Osteocyte (in vitro differentiated cells): ENCODE measurements at regions not wholly inside any gene's neighbourhood (a gene's known extent, or its start where the extent isn't known, plus 50 kb on each side); places are given as distances from the start of the nearest gene placed in this dataset.

Experiments used
- DNase-seq: peaks from one replicate; pipeline ENCODE4 v3.0.0; 2021; ENCODE audit warnings: mixed read lengths; ENCODE audit not compliant: unreplicated experiment; ENCODE audit errors: extremely low spot score
- H3K27ac Mint-ChIP-seq: one replicate; pipeline ENCODE4 v1.8.0; 2021; ENCODE audit warnings: mild to moderate bottlenecking, mixed read lengths; ENCODE audit not compliant: unreplicated experiment
- H3K27me3 Mint-ChIP-seq: one replicate; pipeline ENCODE4 v1.8.0; 2021; ENCODE audit warnings: mixed read lengths; ENCODE audit not compliant: unreplicated experiment
- H3K36me3 Mint-ChIP-seq: one replicate; pipeline ENCODE4 v1.8.0; 2021; ENCODE audit warnings: mixed read lengths; ENCODE audit not compliant: unreplicated experiment
- H3K4me1 Mint-ChIP-seq: one replicate; pipeline ENCODE4 v1.8.0; 2021; ENCODE audit warnings: mixed read lengths; ENCODE audit not compliant: unreplicated experiment
- H3K4me3 Mint-ChIP-seq: one replicate; pipeline ENCODE4 v1.8.0; 2021; ENCODE audit warnings: mild to moderate bottlenecking, moderate library complexity, mixed read lengths; ENCODE audit not compliant: unreplicated experiment
- H3K9me3 Mint-ChIP-seq: one replicate; pipeline ENCODE4 v1.8.0; 2021; ENCODE audit warnings: mixed read lengths; ENCODE audit not compliant: unreplicated experiment
- CTCF ChIP-seq: fragments of 200-600 bp; sonication (generic); IDR thresholded peaks from 2 replicates; pipeline ENCODE4 v1.5.0; 2021; ENCODE audit warnings: antibody characterized with exemption, mild to moderate bottlenecking, moderate library complexity

- no peak for TF ChIP-seq CTCF
- H3K4me1 Mint-ChIP-seq, result no peaks in the 10 kb centered on the region
- H3K4me3 Mint-ChIP-seq, result no peak overlapping the region
- H3K27ac Mint-ChIP-seq, result no peak overlapping the region
- H3K9me3 Mint-ChIP-seq, result no peaks in the 10 kb centered on the region
- H3K27me3 Mint-ChIP-seq, result no peaks in the 10 kb centered on the region
- no peaks in the 10 kb centered on the region for H3K36me3 Mint-ChIP-seq
- no peak for DNase-seq
These were observed 113.2 kb downstream of the HERPUD2 start for GRCh38 chr7:35581605-35582210.

- H3K9me3 Mint-ChIP-seq, result no peaks in the 10 kb centered on the region
- no peaks in the 10 kb centered on the region for H3K36me3 Mint-ChIP-seq
- H3K27me3 Mint-ChIP-seq, result peaks cover 8% of the 10 kb centered on the region
- H3K4me3 Mint-ChIP-seq, result no peak overlapping the region
- H3K4me1 Mint-ChIP-seq, result no peaks in the 10 kb centered on the region
- TF ChIP-seq CTCF, result no peak
- DNase-seq, result no peak
- H3K27ac Mint-ChIP-seq, result no peak overlapping the region
These were observed 118.8 kb downstream of the HERPUD2 start for GRCh38 chr7:35576031-35576573.

GRCh38 chr7:35571611-35572240 is 123.2 kb downstream of the HERPUD2 start:
- Mint-ChIP-seq H3K36me3 (no peaks in the 10 kb centered on the region), H3K9me3 (no peaks in the 10 kb centered on the region), H3K4me1 (no peaks in the 10 kb centered on the region), H3K27ac (no peak overlapping the region), H3K4me3 (no peak overlapping the region), H3K27me3 (peaks cover 15% of the 10 kb centered on the region)
- no peak for DNase-seq
- TF ChIP-seq CTCF, result no peak

- TF ChIP-seq CTCF, result no peak
- Mint-ChIP-seq H3K27me3 (peaks cover 20% of the 10 kb centered on the region), H3K36me3 (no peaks in the 10 kb centered on the region), H3K4me1 (no peaks in the 10 kb centered on the region), H3K9me3 (no peaks in the 10 kb centered on the region), H3K4me3 (no peak overlapping the region), H3K27ac (no peak overlapping the region)
- DNase-seq, result no peak
These were observed 124.0 kb downstream of the HERPUD2 start for GRCh38 chr7:35570937-35571336.

GRCh38 chr7:35565927-35566326 is 129.0 kb downstream of the HERPUD2 start:
- Mint-ChIP-seq H3K9me3 (peaks cover 6% of the 10 kb centered on the region), H3K4me1 (no peaks in the 10 kb centered on the region), H3K27me3 (peaks cover 40% of the 10 kb centered on the region), H3K27ac (no peak overlapping the region), H3K36me3 (no peaks in the 10 kb centered on the region), H3K4me3 (no peak overlapping the region)
- TF ChIP-seq CTCF, result no peak
- no peak for DNase-seq
